Epithelial cell of esophagus (primary cell): ENCODE measurements at regions not wholly inside any gene's neighbourhood (a gene's known extent, or its start where the extent isn't known, plus 50 kb on each side); places are given as distances from the start of the nearest gene placed in this dataset.

Experiments used
- DNase-seq: peaks from one replicate; pipeline ENCODE4 v3.0.0; 2010; ENCODE audit warnings: low read depth
- H3K4me3 ChIP-seq: 2 replicates; pipeline ENCODE4 v1.5.1; 2011; ENCODE audit warnings: mild to moderate bottlenecking, low read length, control low read depth
- TF ChIP-seq, protein P1 (sequence below): IDR thresholded peaks from 2 replicates; pipeline ENCODE4 v1.5.1; 2011; ENCODE audit warnings: low read depth, mild to moderate bottlenecking, low read length, control low read depth, inconsistent platforms; ENCODE audit not compliant: insufficient read depth; ENCODE audit errors: missing control alignments

DNA sequence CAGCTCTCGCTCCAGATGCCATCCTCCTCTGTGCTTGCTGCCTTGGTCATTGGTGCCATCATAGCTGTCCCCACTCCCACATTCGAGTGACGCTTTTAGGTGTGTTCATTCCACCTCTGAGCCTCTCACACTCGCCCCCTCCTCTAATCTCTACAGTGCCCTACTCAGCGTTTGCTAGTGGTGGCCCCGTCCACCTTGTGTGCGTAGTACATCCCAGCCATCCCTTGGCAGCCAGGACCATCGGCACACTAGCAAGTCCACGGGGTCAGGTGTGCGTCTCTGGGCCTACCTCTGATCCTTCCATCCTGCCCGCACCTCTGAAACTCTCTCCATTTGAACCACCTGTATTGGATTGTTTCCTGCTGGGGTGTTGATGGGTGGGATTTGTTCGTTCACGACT lies 54.2 kb upstream of the RGMA start:
- no peak for DNase-seq
- TF ChIP-seq, protein P1, sequence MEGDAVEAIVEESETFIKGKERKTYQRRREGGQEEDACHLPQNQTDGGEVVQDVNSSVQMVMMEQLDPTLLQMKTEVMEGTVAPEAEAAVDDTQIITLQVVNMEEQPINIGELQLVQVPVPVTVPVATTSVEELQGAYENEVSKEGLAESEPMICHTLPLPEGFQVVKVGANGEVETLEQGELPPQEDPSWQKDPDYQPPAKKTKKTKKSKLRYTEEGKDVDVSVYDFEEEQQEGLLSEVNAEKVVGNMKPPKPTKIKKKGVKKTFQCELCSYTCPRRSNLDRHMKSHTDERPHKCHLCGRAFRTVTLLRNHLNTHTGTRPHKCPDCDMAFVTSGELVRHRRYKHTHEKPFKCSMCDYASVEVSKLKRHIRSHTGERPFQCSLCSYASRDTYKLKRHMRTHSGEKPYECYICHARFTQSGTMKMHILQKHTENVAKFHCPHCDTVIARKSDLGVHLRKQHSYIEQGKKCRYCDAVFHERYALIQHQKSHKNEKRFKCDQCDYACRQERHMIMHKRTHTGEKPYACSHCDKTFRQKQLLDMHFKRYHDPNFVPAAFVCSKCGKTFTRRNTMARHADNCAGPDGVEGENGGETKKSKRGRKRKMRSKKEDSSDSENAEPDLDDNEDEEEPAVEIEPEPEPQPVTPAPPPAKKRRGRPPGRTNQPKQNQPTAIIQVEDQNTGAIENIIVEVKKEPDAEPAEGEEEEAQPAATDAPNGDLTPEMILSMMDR = no peak
- H3K4me3 ChIP-seq = no peak overlapping the region

DNA sequence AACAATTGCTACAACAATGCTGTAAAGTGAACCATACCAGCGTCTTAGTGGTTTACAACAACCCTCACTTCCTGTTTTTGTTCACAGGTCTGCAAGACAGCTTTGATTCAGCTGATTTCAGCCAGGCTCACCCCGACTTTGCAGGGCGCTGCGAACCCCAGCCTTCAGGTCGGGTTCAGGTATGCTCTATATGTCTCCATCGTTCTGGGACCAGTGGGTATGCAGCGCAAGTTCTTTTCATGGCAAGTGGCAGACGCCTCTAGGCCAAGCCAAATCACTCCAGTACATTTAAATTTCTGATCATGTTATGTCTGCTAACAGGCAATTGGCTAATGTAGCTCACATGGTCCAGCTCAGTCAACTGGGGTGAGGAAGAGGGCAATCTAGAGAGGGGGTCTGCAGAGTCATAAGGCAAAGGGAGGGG lies 52.4 kb upstream of the RGMA start:
- H3K4me3 ChIP-seq = no peak overlapping the region
- TF ChIP-seq, protein P1 = no peak
- no peak for DNase-seq

DNA sequence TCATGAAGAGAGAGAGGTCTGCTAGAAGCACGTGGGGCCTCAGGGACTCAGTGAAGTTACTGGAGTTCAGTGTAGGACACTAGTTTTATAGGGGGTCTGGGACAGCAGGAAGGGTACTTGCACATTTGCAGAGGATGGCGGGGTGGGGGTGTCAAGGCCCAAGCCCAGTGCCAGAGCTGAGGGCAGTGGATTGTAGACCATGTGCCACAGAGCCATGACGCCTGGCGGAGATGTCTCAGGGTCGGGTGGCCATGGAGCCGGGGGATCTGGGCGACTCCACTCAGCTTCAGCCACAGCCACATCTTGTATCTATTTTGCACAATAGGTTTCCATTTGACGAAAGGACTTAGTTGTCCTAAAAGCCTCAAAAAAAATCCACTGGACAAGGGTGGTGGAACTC lies 50.4 kb upstream of the RGMA start:
- no peak overlapping the region for H3K4me3 ChIP-seq
- DNase-seq = no peak
- TF ChIP-seq, protein P1 = no peak

DNA sequence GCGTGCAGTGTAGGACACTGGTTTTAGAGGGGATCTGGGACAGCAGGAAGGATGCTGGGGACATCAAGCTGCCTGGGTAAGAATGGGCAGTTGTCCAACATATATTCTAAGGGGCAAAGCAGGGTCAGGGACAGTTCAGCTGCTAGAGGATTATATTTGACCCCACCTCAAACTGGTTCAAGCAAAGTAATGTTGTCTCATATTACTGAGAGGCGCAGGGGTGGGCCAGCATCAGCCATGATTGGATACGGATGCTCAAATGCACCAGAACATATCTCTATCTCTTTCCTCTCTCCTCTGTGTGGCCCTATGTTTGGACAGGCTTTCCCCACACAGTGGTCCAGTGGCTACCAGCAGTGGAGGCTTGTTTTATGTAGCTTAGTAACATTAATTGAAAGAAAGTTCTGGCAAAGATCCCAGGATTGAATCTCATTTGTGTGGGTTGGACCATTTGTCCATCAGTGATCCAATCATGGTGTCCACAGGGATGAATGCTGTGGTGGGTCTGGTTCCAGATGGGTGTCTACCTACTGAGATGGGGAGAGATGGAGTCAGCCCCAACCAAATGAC lies 49.8 kb upstream of the RGMA start:
- TF ChIP-seq, protein P1 = no peak
- H3K4me3 ChIP-seq = no peak overlapping the region
- no peak for DNase-seq
